Neural cell (in vitro differentiated cells): ENCODE measurements at regions not wholly inside any gene's neighbourhood (a gene's known extent, or its start where the extent isn't known, plus 50 kb on each side); places are given as distances from the start of the nearest gene placed in this dataset.

Source experiments
- H2AFZ ChIP-seq: fragments of 200-600, 300-800 bp; sonication (generic), shearing (Covaris generic); 2 replicates; pipeline ENCODE4 v1.6.0; 2014; ENCODE audit warnings: low read depth, mild to moderate bottlenecking, antibody characterized with exemption, low read length, moderate library complexity
- H3F3A ChIP-seq: fragments of 200-600 bp; shearing (Covaris generic); 2 replicates; pipeline ENCODE4 v1.6.1; 2016; ENCODE audit warnings: mild to moderate bottlenecking, moderate library complexity, mixed read lengths, antibody characterized with exemption, low read length; ENCODE audit not compliant: insufficient read depth, poor library complexity, severe bottlenecking
- H3K27ac ChIP-seq: fragments of 200-600, 300-800 bp; sonication (generic), shearing (Covaris generic); 2 replicates; pipeline ENCODE4 v1.5.1; 2014; ENCODE audit warnings: mild to moderate bottlenecking, low read length, moderate library complexity
- H3K27me3 ChIP-seq: fragments of 300-800, 200-600 bp; sonication (generic), shearing (Covaris generic); 2 replicates; pipeline ENCODE4 v1.6.0; 2014; ENCODE audit warnings: mild to moderate bottlenecking, low read depth, low read length, moderate library complexity; ENCODE audit not compliant: insufficient read depth
- H3K36me3 ChIP-seq: fragments of 300-800, 200-600 bp; sonication (generic), shearing (Covaris generic); 2 replicates; pipeline ENCODE4 v1.5.1; 2014; ENCODE audit warnings: mild to moderate bottlenecking, antibody characterized with exemption, low read length, moderate library complexity; ENCODE audit not compliant: insufficient read depth
- H3K4me2 ChIP-seq: fragments of 300-800, 200-600 bp; sonication (generic), shearing (Covaris generic); 2 replicates; pipeline ENCODE4 v1.6.0; 2014; ENCODE audit warnings: mild to moderate bottlenecking, low read length
- H3K4me3 ChIP-seq: fragments of 300-800, 200-600 bp; sonication (generic), shearing (Covaris generic); 2 replicates; pipeline ENCODE4 v1.5.1; 2014; ENCODE audit warnings: mild to moderate bottlenecking, low read length, moderate library complexity
- H3K79me2 ChIP-seq: fragments of 200-600 bp; shearing (Covaris generic); replicated peaks from 2 replicates; pipeline ENCODE4 v1.6.0; 2014; ENCODE audit warnings: mild to moderate bottlenecking, low read length, moderate library complexity; ENCODE audit not compliant: insufficient read depth
- H3K9ac ChIP-seq: fragments of 300-800, 200-600 bp; sonication (generic), shearing (Covaris generic); 2 replicates; pipeline ENCODE4 v1.6.1; 2016; ENCODE audit warnings: mild to moderate bottlenecking, low read length, mixed read lengths
- H3K9me2 ChIP-seq: fragments of 200-600 bp; shearing (Covaris generic); 2 replicates; pipeline ENCODE4 v1.6.1; 2016; ENCODE audit warnings: mild to moderate bottlenecking, low read length, mixed read lengths; ENCODE audit not compliant: insufficient read depth
- H3K9me3 ChIP-seq: fragments of 200-600, 300-800 bp; sonication (generic), shearing (Covaris generic); 2 replicates; pipeline ENCODE4 v1.6.1; 2016; ENCODE audit warnings: mild to moderate bottlenecking, mixed run types, low read length, moderate library complexity, mixed read lengths
- H4K20me1 ChIP-seq: fragments of 200-600 bp; shearing (Covaris generic); 2 replicates; pipeline ENCODE4 v1.6.1; 2016; ENCODE audit warnings: mild to moderate bottlenecking, mixed run types; ENCODE audit not compliant: insufficient read depth
- CTCF ChIP-seq: fragments of 450-650 bp; IDR thresholded peaks from 2 replicates; pipeline ENCODE4 v1.5.1; 2014; ENCODE audit warnings: antibody characterized with exemption, mild to moderate bottlenecking, moderate library complexity; ENCODE audit not compliant: poor library complexity, severe bottlenecking
- EP300 ChIP-seq: fragments of 450-650 bp; conservative IDR thresholded peaks from 2 replicates; pipeline ENCODE4 v1.6.1; 2014; ENCODE audit warnings: antibody characterized with exemption, mild to moderate bottlenecking, moderate library complexity; ENCODE audit not compliant: poor library complexity, severe bottlenecking
- EZH2 ChIP-seq: fragments of 200-600, 300-800 bp; shearing (Covaris generic), sonication (generic); IDR thresholded peaks from 2 replicates; pipeline ENCODE4 v1.6.1; 2014; ENCODE audit warnings: antibody characterized with exemption, low read length, borderline replicate concordance, mild to moderate bottlenecking; ENCODE audit not compliant: insufficient read depth, poor library complexity, severe bottlenecking
- MXI1 ChIP-seq: fragments of 450-650 bp; conservative IDR thresholded peaks from 2 replicates; pipeline ENCODE4 v1.6.1; 2014; ENCODE audit warnings: antibody characterized with exemption, mild to moderate bottlenecking; ENCODE audit not compliant: poor library complexity, severe bottlenecking
- POLR2AphosphoS5 ChIP-seq: IDR thresholded peaks from 2 replicates; pipeline ENCODE4 v1.6.1; 2012
- RAD21 ChIP-seq: fragments of 450-650 bp; conservative IDR thresholded peaks from 2 replicates; pipeline ENCODE4 v1.6.1; 2014; ENCODE audit warnings: antibody characterized with exemption, mild to moderate bottlenecking, moderate library complexity
- REST ChIP-seq: IDR thresholded peaks from 2 replicates; pipeline ENCODE4 v1.6.1; 2012; ENCODE audit warnings: borderline replicate concordance
- SMC3 ChIP-seq: fragments of 450-650 bp; conservative IDR thresholded peaks from 2 replicates; pipeline ENCODE4 v1.6.1; 2014; ENCODE audit warnings: antibody characterized with exemption, mild to moderate bottlenecking, moderate library complexity; ENCODE audit not compliant: poor library complexity
- TAF1 ChIP-seq: IDR thresholded peaks from 2 replicates; pipeline ENCODE4 v1.6.1; 2012; ENCODE audit warnings: low read depth

DNA sequence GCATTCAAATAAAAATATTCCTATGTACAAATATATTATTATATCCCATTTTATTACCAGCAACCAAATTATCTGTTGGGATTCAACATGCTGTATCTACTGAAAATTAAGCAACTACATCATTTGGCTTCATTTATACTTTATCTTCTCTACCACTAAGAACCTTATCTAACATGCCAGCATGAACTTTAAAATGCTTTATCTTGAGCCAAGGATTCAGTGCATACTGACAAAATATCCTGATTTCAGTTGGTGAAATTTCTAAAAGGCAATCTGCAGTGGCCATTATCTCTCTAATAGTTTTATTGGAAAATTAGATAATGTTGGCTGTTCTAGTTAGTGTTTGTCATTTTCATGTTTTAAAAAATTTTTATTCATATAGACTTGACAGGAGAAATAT is 1149.9 kb downstream of the KCNT2 start:
- Histone ChIP-seq H3K36me3 (no peaks in the 10 kb centered on the region), H2AFZ (no peak overlapping the region), H3F3A (no peaks in the 10 kb centered on the region), H3K4me2 (no peak overlapping the region), H3K79me2 (no peaks in the 10 kb centered on the region), H3K27me3 (no peaks in the 10 kb centered on the region), H3K27ac (no peak overlapping the region), H3K9ac (no peak overlapping the region), H4K20me1 (no peaks in the 10 kb centered on the region), H3K9me3 (no peaks in the 10 kb centered on the region), H3K9me2 (no peaks in the 10 kb centered on the region), H3K4me3 (no peak overlapping the region)
- TF ChIP-seq SMC3, result no peak

- no peak overlapping the region for H3K27ac ChIP-seq
- no peak overlapping the region for H3K9ac ChIP-seq
- H3K36me3 ChIP-seq, result no peaks in the 10 kb centered on the region
- H3K9me3 ChIP-seq, result no peaks in the 10 kb centered on the region
- no peaks in the 10 kb centered on the region for H3F3A ChIP-seq
- no peak overlapping the region for H3K4me3 ChIP-seq
- H2AFZ ChIP-seq, result no peak overlapping the region
- no peaks in the 10 kb centered on the region for H3K79me2 ChIP-seq
- TF ChIP-seq CTCF (no peak), EP300 (no peak), POLR2AphosphoS5 (no peak), MXI1 (no peak), REST (no peak), EZH2 (no peak), TAF1 (no peak), RAD21 (no peak), SMC3 (no peak)
- H4K20me1 ChIP-seq, result no peaks in the 10 kb centered on the region
- no peaks in the 10 kb centered on the region for H3K9me2 ChIP-seq
- H3K27me3 ChIP-seq, result no peaks in the 10 kb centered on the region
- H3K4me2 ChIP-seq, result no peak overlapping the region
Observed at GRCh38 chr1:195450794-195451193, 1157.4 kb downstream of the KCNT2 start.

- H3F3A ChIP-seq, result no peaks in the 10 kb centered on the region
- no peaks in the 10 kb centered on the region for H3K9me3 ChIP-seq
- no peak overlapping the region for H3K4me3 ChIP-seq
- H2AFZ ChIP-seq, result no peak overlapping the region
- no peak overlapping the region for H3K9ac ChIP-seq
- no peaks in the 10 kb centered on the region for H3K27me3 ChIP-seq
- no peak for TF ChIP-seq CTCF
- TF ChIP-seq SMC3, result no peak
- no peak for TF ChIP-seq RAD21
- TF ChIP-seq REST, result no peak
- no peak for TF ChIP-seq MXI1
- TF ChIP-seq TAF1, result no peak
- TF ChIP-seq POLR2AphosphoS5, result no peak
- no peak for TF ChIP-seq EP300
- no peaks in the 10 kb centered on the region for H3K79me2 ChIP-seq
- no peaks in the 10 kb centered on the region for H3K9me2 ChIP-seq
- H3K27ac ChIP-seq, result no peak overlapping the region
- H3K4me2 ChIP-seq, result no peak overlapping the region
- no peaks in the 10 kb centered on the region for H3K36me3 ChIP-seq
- no peaks in the 10 kb centered on the region for H4K20me1 ChIP-seq
Observed at GRCh38 chr1:195439661-195440060, 1168.6 kb downstream of the KCNT2 start.
